Upper lobe of left lung (tissue), 4 donors: ENCODE measurements at regions not wholly inside any gene's neighbourhood (a gene's known extent, or its start where the extent isn't known, plus 50 kb on each side); places are given as distances from the start of the nearest gene placed in this dataset.

Experiments
- EP300 ChIP-seq, 4 donors: sonication (generic); formaldehyde crosslinking; IDR thresholded peaks; one replicate each; pipeline ENCODE4 v1.5.1; 2017; ENCODE audit warnings: antibody characterized with exemption in 4 of 4, control low read depth in 2 of 4
- POLR2AphosphoS5 ChIP-seq, 2 donors: sonication (generic); formaldehyde crosslinking; IDR thresholded peaks; one replicate each; pipeline ENCODE4 v1.5.1; 2017; ENCODE audit warnings: antibody characterized with exemption in 2 of 2

DNA sequence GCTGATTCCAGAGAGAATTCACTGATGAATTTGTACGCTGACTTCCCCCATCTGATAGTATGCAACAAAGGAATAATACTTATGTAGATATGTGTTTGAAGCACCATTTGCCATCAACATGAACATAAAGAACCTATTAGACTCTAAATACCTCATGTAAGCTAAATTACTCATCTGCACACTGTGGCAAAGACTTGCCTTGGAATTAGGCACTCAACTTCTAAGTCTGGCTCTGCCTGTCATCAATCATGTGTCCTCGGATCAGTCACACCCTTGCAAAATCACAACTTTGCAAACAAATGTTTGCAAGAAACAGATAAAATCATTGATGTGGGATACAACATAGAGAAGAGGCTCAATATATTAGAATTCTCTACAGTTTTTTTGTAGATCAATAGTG is 169.9 kb upstream of the LDB2 start:
- no peak for TF ChIP-seq EP300 (IDR thresholded peaks at IDR 0.05)
- TF ChIP-seq POLR2AphosphoS5 (IDR thresholded peaks at IDR 0.05) = no peak
